H1 (cell line): ENCODE measurements at regions not wholly inside any gene's neighbourhood (a gene's known extent, or its start where the extent isn't known, plus 50 kb on each side); places are given as distances from the start of the nearest gene placed in this dataset.

Experiments used
- CTCF ChIA-PET: fragments of 300-600 bp; sonication (Branson Sonifier 250); formaldehyde crosslinking; loops from one replicate; lab custom pipeline; 2021; ENCODE audit not compliant: partially characterized antibody; lab: Charles Lee
- POLR2A ChIA-PET: fragments of 300-600 bp; sonication (Branson Sonifier 250); formaldehyde crosslinking; loops from one replicate; lab custom pipeline; 2021; ENCODE audit warnings: inconsistent platforms; ENCODE audit not compliant: partially characterized antibody; lab: Charles Lee
- DNase-seq, 2 experiments: peaks; one replicate each; pipeline versions ENCODE4 v3.0.0 to v3.0.0-alpha.2; 2010 to 2022; ENCODE audit warnings: low spot score in 2 of 2, low read depth in 1 of 2, mixed read lengths in 1 of 2
- FAIRE-seq: peaks from 2 replicates; lab custom pipeline; 2011; peaks lifted over from hg19 to GRCh38; lab: Jason Lieb, UNC
- H2AFZ ChIP-seq: 2 replicates; pipeline ENCODE4 v1.8.1; 2012; ENCODE audit warnings: low read length, inconsistent platforms
- H2AK5ac ChIP-seq: 2 replicates; pipeline ENCODE4 v1.6.1; 2013; ENCODE audit warnings: low read depth, low read length
- H2BK120ac ChIP-seq: replicated peaks from 2 replicates; pipeline ENCODE3; 2013; ENCODE audit warnings: low read depth, low read length, inconsistent platforms
- H2BK12ac ChIP-seq: 2 replicates; pipeline ENCODE4 v1.6.1; 2013; ENCODE audit warnings: low read depth, low read length
- H2BK15ac ChIP-seq: 2 replicates; pipeline ENCODE4 v1.6.1; 2013; ENCODE audit warnings: low read length
- H2BK20ac ChIP-seq: 2 replicates; pipeline ENCODE4 v1.6.1; 2013; ENCODE audit warnings: low read length
- H2BK5ac ChIP-seq: 2 replicates; pipeline ENCODE4 v1.6.1; 2013; ENCODE audit warnings: low read depth, low read length
- H3K14ac ChIP-seq: 2 replicates; pipeline ENCODE4 v1.6.1; 2013; ENCODE audit warnings: inconsistent platforms; ENCODE audit not compliant: insufficient read length
- H3K18ac ChIP-seq: 2 replicates; pipeline ENCODE4 v1.6.1; 2013; ENCODE audit warnings: low read length; ENCODE audit errors: extremely low read depth
- H3K23ac ChIP-seq: 2 replicates; pipeline ENCODE4 v1.6.1; 2013; ENCODE audit warnings: inconsistent platforms; ENCODE audit not compliant: insufficient read length
- H3K23me2 ChIP-seq: 2 replicates; pipeline ENCODE4 v1.6.1; 2013; ENCODE audit warnings: low read depth, low read length
- H3K27ac ChIP-seq: 2 replicates; pipeline ENCODE4 v1.6.1; 2011; ENCODE audit warnings: low read depth, low read length, inconsistent platforms
- H3K27me3 ChIP-seq, 4 experiments: replicated peaks in 1 of 4; 1 replicate in 1 of 4; 2 replicates in 3 of 4; pipeline versions ENCODE4 v1.6.1 to v1.8.1; 2011 to 2013; ENCODE audit warnings: low read length in 3 of 4, mild to moderate bottlenecking in 3 of 4, inconsistent platforms in 2 of 4, mixed read lengths in 2 of 4, moderate library complexity in 1 of 4; ENCODE audit not compliant: control insufficient read depth in 3 of 4, insufficient read depth in 3 of 4; ENCODE audit errors: extremely low read depth in 1 of 4
- H3K36me3 ChIP-seq, 4 experiments: 2 replicates each; pipeline versions ENCODE4 v1.6.1 to v1.8.1; 2011 to 2013; ENCODE audit warnings: mild to moderate bottlenecking in 4 of 4, low read length in 3 of 4, moderate library complexity in 2 of 4, control low read depth in 1 of 4, inconsistent platforms in 1 of 4; ENCODE audit not compliant: insufficient read depth in 4 of 4, control insufficient read depth in 2 of 4
- H3K4ac ChIP-seq: replicated peaks from 2 replicates; pipeline ENCODE3; 2013; ENCODE audit warnings: low read length, low read depth, mixed read lengths, inconsistent platforms; ENCODE audit not compliant: insufficient read length
- H3K4me1 ChIP-seq, 4 experiments: replicated peaks in 1 of 4; 1 replicate in 1 of 4; 2 replicates in 3 of 4; pipeline versions ENCODE4 v1.6.1 to v1.8.1; 2011 to 2013; ENCODE audit warnings: low read length in 3 of 4, inconsistent platforms in 2 of 4, mixed read lengths in 1 of 4; ENCODE audit not compliant: insufficient read depth in 4 of 4, control insufficient read depth in 3 of 4
- H3K4me2 ChIP-seq, 2 experiments: 2 replicates each; pipeline versions ENCODE4 v1.6.1 to v1.8.1; 2011 to 2013; ENCODE audit warnings: low read depth in 2 of 2, low read length in 2 of 2, control low read depth in 1 of 2, inconsistent platforms in 1 of 2, mild to moderate bottlenecking in 1 of 2; ENCODE audit not compliant: insufficient read depth in 1 of 2
- H3K4me3 ChIP-seq, 4 experiments: fragments of 200-600, 300-600 bp in 1 of 4; sonication (generic), shearing (Covaris generic), sonication (Bioruptor Twin) in 1 of 4; 2 replicates each; pipeline versions ENCODE4 v1.5.1 to v1.8.1; 2011 to 2016; ENCODE audit warnings: low read length in 4 of 4, low read depth in 3 of 4, control low read depth in 2 of 4, inconsistent platforms in 2 of 4, mild to moderate bottlenecking in 2 of 4, mixed read lengths in 1 of 4, moderate library complexity in 1 of 4; ENCODE audit not compliant: insufficient read depth in 2 of 4; ENCODE audit errors: extremely low read depth in 1 of 4
- H3K56ac ChIP-seq: replicated peaks from 2 replicates; pipeline ENCODE3; 2013; ENCODE audit warnings: low read depth, mild to moderate bottlenecking, mixed read lengths, low read length, inconsistent platforms; ENCODE audit not compliant: insufficient read length
- H3K79me1 ChIP-seq: 2 replicates; pipeline ENCODE4 v1.6.1; 2013; ENCODE audit warnings: low read depth, low read length, control low read depth
- H3K79me2 ChIP-seq, 2 experiments: 2 replicates each; pipeline versions ENCODE4 v1.6.1 to v1.8.1; 2012 to 2013; ENCODE audit warnings: low read length in 2 of 2, mild to moderate bottlenecking in 2 of 2, inconsistent platforms in 1 of 2; ENCODE audit not compliant: insufficient read depth in 2 of 2, control insufficient read depth in 1 of 2
- H3K9ac ChIP-seq, 4 experiments: replicated peaks in 1 of 4; 1 replicate in 1 of 4; 2 replicates in 3 of 4; pipeline versions ENCODE4 v1.6.1 to v1.8.1; 2011 to 2013; ENCODE audit warnings: low read depth in 3 of 4, low read length in 3 of 4, control low read depth in 2 of 4, mild to moderate bottlenecking in 2 of 4, moderate library complexity in 2 of 4, inconsistent platforms in 1 of 4; ENCODE audit errors: extremely low read depth in 1 of 4
- H3K9me3 ChIP-seq, 2 experiments: 2 replicates each; pipeline versions ENCODE4 v1.6.1 to v1.8.1; 2012 to 2013; ENCODE audit warnings: mild to moderate bottlenecking in 2 of 2, moderate library complexity in 2 of 2, control low read depth in 1 of 2, inconsistent platforms in 1 of 2, low read depth in 1 of 2, low read length in 1 of 2, mixed read lengths in 1 of 2; ENCODE audit not compliant: insufficient read depth in 2 of 2
- H4K20me1 ChIP-seq, 2 experiments: replicated peaks in 1 of 2; 2 replicates each; pipeline versions ENCODE3 to v1.8.1; 2011 to 2013; ENCODE audit warnings: inconsistent platforms in 2 of 2, low read length in 2 of 2, mild to moderate bottlenecking in 1 of 2; ENCODE audit not compliant: insufficient read depth in 2 of 2, control insufficient read depth in 1 of 2
- H4K5ac ChIP-seq: 2 replicates; pipeline ENCODE4 v1.6.1; 2013; ENCODE audit warnings: low read length, low read depth, mixed read lengths, inconsistent platforms; ENCODE audit not compliant: insufficient read length
- H4K8ac ChIP-seq: 2 replicates; pipeline ENCODE4 v1.8.0; 2013; ENCODE audit warnings: mild to moderate bottlenecking, moderate library complexity, low read length, inconsistent platforms; ENCODE audit not compliant: insufficient read depth; ENCODE audit errors: extremely low read depth
- H4K91ac ChIP-seq: replicated peaks from 2 replicates; pipeline ENCODE3; 2013; ENCODE audit warnings: low read length, mixed read lengths, inconsistent platforms; ENCODE audit not compliant: insufficient read length
- CHD2 ChIP-seq: IDR thresholded peaks from 2 replicates; pipeline ENCODE4 v1.6.1; 2012; ENCODE audit warnings: low read length, improper control_type of control experiment
- HDAC2 ChIP-seq, 2 experiments: fragments of 300-600 bp in 1 of 2; sonication (generic) in 1 of 2; IDR thresholded peaks; 2 replicates each; pipeline ENCODE4 v1.6.1; 2011 to 2012; ENCODE audit warnings: low read depth in 2 of 2, low read length in 2 of 2, mild to moderate bottlenecking in 2 of 2, moderate library complexity in 2 of 2, borderline replicate concordance in 1 of 2, inconsistent platforms in 1 of 2
- MAFK ChIP-seq: IDR thresholded peaks from 2 replicates; pipeline ENCODE4 v1.6.1; 2012; ENCODE audit warnings: low read depth, mild to moderate bottlenecking, improper control_type of control experiment, low read length
- PHF8 ChIP-seq: fragments of 200-600 bp; sonication (generic); conservative IDR thresholded peaks from 2 replicates; pipeline ENCODE4 v1.7.1; 2012; ENCODE audit warnings: low read depth, mild to moderate bottlenecking, inconsistent platforms, low read length, moderate library complexity
- POLR2AphosphoS5 ChIP-seq: IDR thresholded peaks from 2 replicates; pipeline ENCODE4 v1.6.1; 2011; ENCODE audit warnings: low read depth, low read length
- SAP30 ChIP-seq: fragments of 300-600 bp; sonication (generic); IDR thresholded peaks from 2 replicates; pipeline ENCODE4 v1.7.1; 2012; ENCODE audit warnings: low read length, moderate library complexity, mild to moderate bottlenecking, inconsistent platforms; ENCODE audit not compliant: insufficient read depth, insufficient replicate concordance
- SIN3A ChIP-seq, 2 experiments: IDR thresholded peaks in 1 of 2; conservative IDR thresholded peaks in 1 of 2; 2 replicates each; pipeline ENCODE4 v1.6.1; 2011 to 2012; ENCODE audit warnings: low read length in 2 of 2, improper control_type of control experiment in 1 of 2, low read depth in 1 of 2, mild to moderate bottlenecking in 1 of 2
- SP2 ChIP-seq: IDR thresholded peaks from 2 replicates; pipeline ENCODE4 v1.6.1; 2012; ENCODE audit warnings: mild to moderate bottlenecking, low read length, inconsistent platforms
- SP4 ChIP-seq: IDR thresholded peaks from 2 replicates; pipeline ENCODE4 v1.6.1; 2012; ENCODE audit warnings: low read length, inconsistent platforms
- SRF ChIP-seq: IDR thresholded peaks from 2 replicates; pipeline ENCODE4 v1.6.1; 2011; ENCODE audit warnings: mild to moderate bottlenecking, low read depth, low read length, moderate library complexity
- TEAD4 ChIP-seq: IDR thresholded peaks from 2 replicates; pipeline ENCODE4 v1.6.1; 2012; ENCODE audit warnings: low read depth, low read length, inconsistent platforms, mixed read lengths
- YY1 ChIP-seq: IDR thresholded peaks from 2 replicates; pipeline ENCODE4 v1.6.1; 2011; ENCODE audit warnings: low read depth, mild to moderate bottlenecking, low read length
- TF ChIP-seq, protein P1 (sequence below): IDR thresholded peaks from 2 replicates; pipeline ENCODE4 v1.6.1; 2011; ENCODE audit warnings: low read depth, mild to moderate bottlenecking, low read length; ENCODE audit not compliant: insufficient read depth
- TF ChIP-seq, protein P2 (sequence below): IDR thresholded peaks from 2 replicates; pipeline ENCODE4 v1.6.1; 2011; ENCODE audit warnings: low read length, improper control_type of control experiment

DNA sequence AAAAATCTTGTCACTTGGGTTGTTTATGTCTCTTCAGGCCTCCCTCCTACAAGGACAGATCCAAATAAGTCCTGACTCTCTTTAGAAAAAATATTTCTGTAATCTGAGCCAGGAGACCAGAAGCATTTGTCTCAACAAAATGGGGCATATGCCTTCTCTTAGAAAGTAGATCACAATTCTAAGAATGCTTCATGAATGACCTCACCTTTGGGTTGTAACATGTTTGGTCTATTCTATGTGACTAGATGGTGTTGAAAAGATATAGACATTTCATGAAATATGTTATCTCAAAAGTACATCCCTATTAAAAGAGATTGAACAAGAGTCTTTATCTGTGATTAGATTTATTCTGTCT, 159.0 kb upstream of the SETBP1 start:
- Histone ChIP-seq H3K4me1 (no peaks in the 10 kb centered on the region), H4K8ac (no peak overlapping the region), H4K5ac (no peak overlapping the region), H3K23ac (no peak overlapping the region), H2AFZ (no peak overlapping the region), H3K27me3 (no peaks in the 10 kb centered on the region), H3K18ac (no peak overlapping the region), H3K79me2 (no peaks in the 10 kb centered on the region), H2BK120ac (no peak overlapping the region), H3K4ac (no peak overlapping the region), H2AK5ac (no peak overlapping the region), H3K14ac (no peak overlapping the region), H3K9me3 (no peaks in the 10 kb centered on the region), H3K27ac (no peak overlapping the region), H3K79me1 (no peaks in the 10 kb centered on the region), H3K9ac (no peak overlapping the region), H2BK12ac (no peak overlapping the region), H2BK20ac (no peak overlapping the region), H3K56ac (no peak overlapping the region), H3K4me2 (no peak overlapping the region), H3K36me3 (no peaks in the 10 kb centered on the region), H2BK15ac (no peak overlapping the region), H2BK5ac (no peak overlapping the region), H3K4me3 (no peak overlapping the region), H4K20me1 (no peaks in the 10 kb centered on the region), H4K91ac (no peak overlapping the region), H3K23me2 (no peaks in the 10 kb centered on the region)
- POLR2A ChIA-PET: no interaction called here
- DNase-seq (no peak), FAIRE-seq (no peak)
- CTCF ChIA-PET: no interaction called here
- TF ChIP-seq PHF8 (no peak), SP2 (no peak), TEAD4 (no peak), YY1 (no peak), SAP30 (no peak), SP4 (no peak), POLR2AphosphoS5 (no peak), CHD2 (no peak), MAFK (no peak), SIN3A (conservative IDR thresholded peaks at IDR 0.05 in 1 of 2, IDR thresholded peaks at IDR 0.05 in 1 of 2; ENCODE audit: low read depth in 1 of 2, low read length in 2 of 2) (no peak), HDAC2 (IDR thresholded peaks at IDR 0.05; ENCODE audit: borderline replicate concordance in 1 of 2, low read depth in 2 of 2, low read length in 2 of 2) (no peak), SRF (no peak)
- TF ChIP-seq, protein P1, sequence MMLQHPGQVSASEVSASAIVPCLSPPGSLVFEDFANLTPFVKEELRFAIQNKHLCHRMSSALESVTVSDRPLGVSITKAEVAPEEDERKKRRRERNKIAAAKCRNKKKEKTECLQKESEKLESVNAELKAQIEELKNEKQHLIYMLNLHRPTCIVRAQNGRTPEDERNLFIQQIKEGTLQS: no peak
- TF ChIP-seq, protein P2, sequence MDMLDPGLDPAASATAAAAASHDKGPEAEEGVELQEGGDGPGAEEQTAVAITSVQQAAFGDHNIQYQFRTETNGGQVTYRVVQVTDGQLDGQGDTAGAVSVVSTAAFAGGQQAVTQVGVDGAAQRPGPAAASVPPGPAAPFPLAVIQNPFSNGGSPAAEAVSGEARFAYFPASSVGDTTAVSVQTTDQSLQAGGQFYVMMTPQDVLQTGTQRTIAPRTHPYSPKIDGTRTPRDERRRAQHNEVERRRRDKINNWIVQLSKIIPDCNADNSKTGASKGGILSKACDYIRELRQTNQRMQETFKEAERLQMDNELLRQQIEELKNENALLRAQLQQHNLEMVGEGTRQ: no peak
